Peyer's patch (tissue), 4 donors: ENCODE measurements at regions not wholly inside any gene's neighbourhood (a gene's known extent, or its start where the extent isn't known, plus 50 kb on each side); places are given as distances from the start of the nearest gene placed in this dataset.

Source experiments
- CTCF ChIP-seq, 6 experiments: fragments of 450-650 bp in 4 of 6; fragments of 200-600 bp in 2 of 6; sonication (generic) in 1 of 6; IDR thresholded peaks; one replicate each; pipeline ENCODE4 v1.5.1; 2017 to 2019; ENCODE audit warnings: antibody characterized with exemption in 6 of 6, mild to moderate bottlenecking in 3 of 6, moderate library complexity in 1 of 6
- POLR2A ChIP-seq, 2 donors: fragments of 450-650 bp; IDR thresholded peaks; one replicate each; pipeline ENCODE4 v1.5.1; 2017; ENCODE audit warnings: antibody characterized with exemption in 2 of 2, mild to moderate bottlenecking in 2 of 2, moderate library complexity in 2 of 2

DNA sequence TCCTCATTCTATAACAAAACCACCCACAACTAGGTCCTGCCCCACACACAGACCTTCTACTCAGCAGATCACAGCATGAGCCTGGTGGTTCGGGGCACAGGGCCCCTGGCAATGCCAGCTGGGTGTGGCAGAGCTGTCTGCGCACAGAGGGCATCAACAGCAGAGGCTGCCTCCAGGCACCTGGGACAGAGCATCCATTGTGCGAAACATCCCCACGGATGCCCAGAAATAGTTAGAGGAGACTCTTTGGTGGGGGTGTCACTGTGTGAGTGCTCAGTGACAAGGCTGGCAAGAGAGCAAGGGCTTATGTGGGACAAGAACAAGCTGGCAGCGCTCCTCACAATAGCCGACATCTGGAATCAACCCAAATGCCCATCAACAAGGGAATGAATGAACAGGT lies 487.4 kb upstream of the PROK2 start:
- TF ChIP-seq CTCF (IDR thresholded peaks at IDR 0.05) (no peak), POLR2A (IDR thresholded peaks at IDR 0.05) (no peak)
